ENCODE measurements at regions not wholly inside any gene's neighbourhood (a gene's known extent, or its start where the extent isn't known, plus 50 kb on each side); places are given as distances from the start of the nearest gene placed in this dataset.

DNA sequence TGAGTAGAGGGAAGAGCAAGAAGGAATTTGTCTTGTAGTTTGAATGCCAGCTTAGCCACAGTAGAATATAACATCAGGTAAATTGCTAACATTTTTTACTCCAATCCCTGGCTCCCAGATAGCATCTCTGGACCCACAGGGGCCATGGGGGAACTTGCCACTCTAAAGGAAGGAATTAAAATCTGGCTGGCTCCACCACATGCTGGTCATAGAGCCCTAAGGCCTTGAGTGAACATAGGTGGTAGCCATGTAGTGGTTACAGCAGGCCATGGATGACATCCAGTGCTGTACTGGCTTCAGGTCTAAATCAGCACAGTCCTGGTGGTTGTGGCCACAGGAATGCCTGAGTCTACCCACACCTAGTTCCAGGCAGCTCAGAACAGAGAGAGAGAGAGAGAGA, 109.9 kb upstream of the RGMB start:
- DNase-seq (ENCODE audit: extremely low spot score), result no peak
- H3K27ac ChIP-seq (ENCODE audit: low read depth), result no peak overlapping the region
- no peak overlapping the region for H3K4me3 ChIP-seq (ENCODE audit: low read depth, low read length)
- H3K4me1 ChIP-seq (ENCODE audit: insufficient read depth), result no peaks in the 10 kb centered on the region
- H3K36me3 ChIP-seq (ENCODE audit: insufficient read depth), result no peaks in the 10 kb centered on the region

DNA sequence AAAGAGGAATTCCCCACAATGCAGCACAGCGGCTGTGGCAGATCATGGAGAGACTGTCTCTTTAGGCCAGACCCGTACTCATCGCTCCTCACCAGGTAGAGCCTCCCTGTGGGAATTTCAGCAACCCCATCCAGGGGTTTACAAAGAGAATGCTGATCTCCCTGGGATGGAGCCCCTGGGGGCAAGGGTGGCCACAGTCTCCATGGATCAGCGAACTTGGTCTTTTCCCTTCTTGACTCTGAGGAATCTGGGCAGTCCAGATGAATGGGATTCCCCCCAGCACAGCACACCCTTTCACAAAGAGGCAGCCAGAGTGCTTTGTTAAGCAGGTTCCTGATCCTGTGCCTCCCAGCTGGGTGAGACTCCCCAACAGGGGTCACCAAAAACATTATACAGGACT, 108.7 kb upstream of the RGMB start:
- Histone ChIP-seq H3K4me3 (ENCODE audit: low read depth, low read length) (no peak overlapping the region), H3K4me1 (ENCODE audit: insufficient read depth) (no peaks in the 10 kb centered on the region), H3K27ac (ENCODE audit: low read depth) (no peak overlapping the region), H3K36me3 (ENCODE audit: insufficient read depth) (no peaks in the 10 kb centered on the region)
- WGBS, result 97% methylated on average over 4 of the region's 4 CpGs
- DNase-seq (ENCODE audit: extremely low spot score), result no peak

DNA sequence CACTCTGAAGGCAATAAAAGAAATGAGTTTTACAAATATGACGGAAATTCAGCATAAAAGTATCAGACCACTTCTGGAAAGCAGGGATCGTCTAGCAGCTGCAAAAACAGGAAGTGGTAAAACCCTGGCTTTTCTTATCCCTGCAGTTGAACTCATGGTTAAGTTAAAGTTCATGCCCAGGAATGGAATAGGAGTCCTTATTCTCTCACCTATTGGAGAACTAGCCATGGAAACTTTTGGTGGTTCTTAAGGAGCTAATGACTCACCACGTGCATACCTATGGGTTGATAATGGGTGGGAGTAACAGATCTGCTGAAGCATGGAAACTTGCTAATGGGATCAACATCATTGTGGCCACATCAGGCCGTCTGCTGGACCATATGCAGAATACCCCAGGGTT, 93.5 kb upstream of the RGMB start:
- no peak overlapping the region for H3K27ac ChIP-seq (ENCODE audit: low read depth)
- H3K4me3 ChIP-seq (ENCODE audit: low read depth, low read length), result no peak overlapping the region
- H3K36me3 ChIP-seq (ENCODE audit: insufficient read depth), result no peaks in the 10 kb centered on the region
- H3K4me1 ChIP-seq (ENCODE audit: insufficient read depth), result no peaks in the 10 kb centered on the region
- WGBS, result 51% methylated on average over 4 of the region's 4 CpGs
- DNase-seq (ENCODE audit: extremely low spot score), result no peak

DNA sequence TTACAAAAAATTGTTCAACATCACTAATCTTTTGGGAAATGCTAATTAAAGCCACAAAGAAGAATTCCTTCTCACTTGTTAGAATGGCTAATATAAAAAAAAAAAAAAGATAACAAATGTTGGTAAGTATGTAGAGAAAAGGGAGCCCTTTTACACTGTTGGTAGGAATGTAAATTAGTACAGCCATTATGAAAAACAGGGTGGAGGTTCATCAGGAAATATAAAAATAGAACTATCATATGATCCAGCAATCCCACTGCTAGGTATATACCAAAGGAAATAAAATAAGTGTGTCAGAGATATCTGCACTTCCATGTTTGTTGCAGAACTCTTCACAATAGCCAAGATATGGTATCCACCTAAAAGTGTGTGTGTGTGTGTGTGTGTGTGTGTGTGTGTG, 83.5 kb upstream of the RGMB start:
- Histone ChIP-seq H3K4me1 (ENCODE audit: insufficient read depth) (no peaks in the 10 kb centered on the region), H3K4me3 (ENCODE audit: low read depth, low read length) (no peak overlapping the region), H3K27ac (ENCODE audit: low read depth) (no peak overlapping the region), H3K36me3 (ENCODE audit: insufficient read depth) (no peaks in the 10 kb centered on the region)
- no peak for DNase-seq (ENCODE audit: extremely low spot score)

DNA sequence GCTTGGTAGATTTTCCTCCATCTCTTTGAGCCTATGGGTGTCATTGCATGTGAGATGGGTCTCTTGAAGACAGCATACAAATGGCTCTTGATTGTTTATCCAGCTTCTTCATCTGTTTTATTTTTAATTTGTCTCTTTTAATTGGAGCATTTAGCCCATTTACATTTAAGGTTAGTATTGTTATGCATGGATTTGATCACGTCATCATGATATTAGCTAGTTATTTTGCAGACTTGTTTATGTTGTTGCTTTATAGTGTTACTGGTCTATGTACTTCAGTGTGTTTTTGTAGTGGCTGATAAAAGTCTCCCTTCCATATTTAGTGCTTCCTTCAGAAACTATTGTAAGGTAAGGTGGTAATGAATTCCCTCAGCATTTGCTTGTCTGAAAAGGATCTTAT, 78.6 kb upstream of the RGMB start:
- Histone ChIP-seq H3K27ac (ENCODE audit: low read depth) (no peak overlapping the region), H3K4me1 (ENCODE audit: insufficient read depth) (no peaks in the 10 kb centered on the region), H3K4me3 (ENCODE audit: low read depth, low read length) (no peak overlapping the region), H3K36me3 (ENCODE audit: insufficient read depth) (no peaks in the 10 kb centered on the region)
- 80% methylated on average over 1 of the region's 1 CpG for WGBS
- no peak for DNase-seq (ENCODE audit: extremely low spot score)

DNA sequence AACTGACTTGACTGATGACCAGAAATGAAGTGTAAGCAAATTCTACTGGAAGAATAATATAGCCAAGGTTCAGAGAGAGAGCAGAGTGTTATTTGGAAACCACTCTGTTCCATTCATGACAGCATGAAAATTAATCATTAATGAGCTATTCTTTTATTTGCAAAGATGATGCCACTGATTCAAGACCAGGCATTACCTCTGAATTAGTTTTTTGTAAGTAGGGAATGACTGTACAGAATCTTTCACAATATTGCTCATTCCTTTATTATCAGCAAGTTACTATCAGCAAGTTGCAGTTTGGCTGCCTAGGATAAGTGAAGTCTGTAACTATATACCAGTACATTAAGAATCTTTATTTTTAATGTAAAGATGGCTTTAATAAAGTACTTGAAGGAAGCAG, 75.1 kb upstream of the RGMB start:
- no peaks in the 10 kb centered on the region for H3K4me1 ChIP-seq (ENCODE audit: insufficient read depth)
- DNase-seq (ENCODE audit: extremely low spot score), result no peak
- H3K27ac ChIP-seq (ENCODE audit: low read depth), result no peak overlapping the region
- no peak overlapping the region for H3K4me3 ChIP-seq (ENCODE audit: low read depth, low read length)
- no peaks in the 10 kb centered on the region for H3K36me3 ChIP-seq (ENCODE audit: insufficient read depth)

DNA sequence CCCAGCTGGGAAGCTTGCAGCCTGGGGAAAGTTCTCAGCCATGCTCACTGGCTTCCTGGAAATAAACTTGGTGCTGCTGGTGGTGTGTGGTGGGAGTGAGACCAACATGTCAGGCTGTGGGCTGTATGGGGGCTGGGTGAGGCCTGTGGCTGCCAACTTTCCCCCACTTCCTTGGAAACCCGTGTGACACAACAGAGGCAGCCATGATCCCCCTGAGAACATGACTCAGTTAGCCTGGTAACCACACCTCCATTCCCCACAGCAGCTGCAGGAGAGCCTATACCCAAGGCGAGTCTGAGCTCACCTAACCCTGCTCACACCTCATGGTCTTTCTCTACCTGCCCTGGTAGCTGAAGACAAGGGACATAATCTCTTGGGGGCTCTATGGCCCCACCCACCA, 72.7 kb upstream of the RGMB start:
- Histone ChIP-seq H3K4me1 (ENCODE audit: insufficient read depth) (no peaks in the 10 kb centered on the region), H3K36me3 (ENCODE audit: insufficient read depth) (no peaks in the 10 kb centered on the region), H3K4me3 (ENCODE audit: low read depth, low read length) (no peak overlapping the region), H3K27ac (ENCODE audit: low read depth) (no peak overlapping the region)
- DNase-seq (ENCODE audit: extremely low spot score), result no peak
- 86% methylated on average over 2 of the region's 2 CpGs for WGBS

DNA sequence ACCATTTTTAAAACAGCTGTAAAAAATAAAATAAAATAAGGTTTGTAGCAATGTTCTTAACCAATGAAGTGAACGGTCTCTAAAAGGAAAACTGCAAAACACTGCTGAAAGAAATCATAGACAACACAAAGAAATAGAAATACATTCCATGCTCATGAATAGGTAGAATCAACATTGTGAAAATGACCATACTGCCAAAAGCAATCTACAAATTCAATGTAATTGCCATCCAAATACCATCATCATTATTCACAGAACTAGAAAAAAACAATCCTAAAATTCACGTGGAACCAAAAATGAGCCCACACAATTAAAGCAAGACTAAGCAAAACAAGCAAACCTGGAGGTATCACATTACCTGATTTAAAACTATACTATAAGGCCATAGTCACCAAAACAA, 67.6 kb upstream of the RGMB start:
- 88% methylated on average over 2 of the region's 2 CpGs for WGBS
- no peak overlapping the region for H3K27ac ChIP-seq (ENCODE audit: low read depth)
- H3K36me3 ChIP-seq (ENCODE audit: insufficient read depth), result no peaks in the 10 kb centered on the region
- no peak overlapping the region for H3K4me3 ChIP-seq (ENCODE audit: low read depth, low read length)
- H3K4me1 ChIP-seq (ENCODE audit: insufficient read depth), result no peaks in the 10 kb centered on the region
- DNase-seq (ENCODE audit: extremely low spot score), result no peak

DNA sequence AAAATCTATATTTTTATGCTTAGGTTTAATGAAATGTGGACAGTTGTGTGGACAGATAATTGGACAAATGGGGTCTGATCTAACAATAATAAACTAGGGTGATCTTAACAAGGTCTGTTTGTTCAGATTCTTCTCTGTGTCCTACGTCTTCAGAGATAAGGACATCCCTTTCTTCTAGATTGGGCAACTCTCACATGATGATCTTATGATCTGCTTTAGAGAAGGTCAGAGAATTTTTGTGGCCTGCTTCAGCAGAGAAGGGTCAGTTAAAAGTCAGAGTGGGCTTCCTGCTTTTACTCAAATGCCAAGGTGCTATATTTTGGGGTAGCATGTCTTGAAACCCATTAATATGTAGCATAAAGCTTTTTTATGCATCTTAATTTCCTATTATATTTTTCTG, 63.8 kb upstream of the RGMB start:
- DNase-seq (ENCODE audit: extremely low spot score), result no peak
- H3K4me3 ChIP-seq (ENCODE audit: low read depth, low read length), result no peak overlapping the region
- H3K4me1 ChIP-seq (ENCODE audit: insufficient read depth), result no peaks in the 10 kb centered on the region
- H3K27ac ChIP-seq (ENCODE audit: low read depth), result no peak overlapping the region
- H3K36me3 ChIP-seq (ENCODE audit: insufficient read depth), result no peaks in the 10 kb centered on the region
- 78% methylated on average over 1 of the region's 1 CpG for WGBS

DNA sequence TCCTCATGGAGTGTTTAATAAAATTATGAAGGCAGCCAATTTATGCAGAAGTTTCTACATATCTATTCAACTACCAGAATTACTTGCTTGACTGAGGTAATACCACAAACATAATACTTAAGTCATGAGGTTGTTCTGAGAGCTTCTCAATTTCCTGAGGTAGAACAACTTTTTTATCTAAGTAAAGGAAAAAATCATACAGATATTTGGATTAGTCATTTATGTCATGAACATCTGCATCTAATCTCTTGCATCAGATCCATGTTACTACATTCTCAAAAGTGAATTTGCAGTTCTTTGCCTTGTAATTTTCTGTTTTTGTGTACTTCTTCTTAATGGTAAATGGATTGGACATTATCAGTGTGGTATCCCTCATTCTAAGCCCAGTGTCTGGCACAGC, 60.4 kb upstream of the RGMB start:
- Histone ChIP-seq H3K36me3 (ENCODE audit: insufficient read depth) (no peaks in the 10 kb centered on the region), H3K27ac (ENCODE audit: low read depth) (no peak overlapping the region), H3K4me3 (ENCODE audit: low read depth, low read length) (no peak overlapping the region), H3K4me1 (ENCODE audit: insufficient read depth) (no peaks in the 10 kb centered on the region)
- DNase-seq (ENCODE audit: extremely low spot score), result no peak

DNA sequence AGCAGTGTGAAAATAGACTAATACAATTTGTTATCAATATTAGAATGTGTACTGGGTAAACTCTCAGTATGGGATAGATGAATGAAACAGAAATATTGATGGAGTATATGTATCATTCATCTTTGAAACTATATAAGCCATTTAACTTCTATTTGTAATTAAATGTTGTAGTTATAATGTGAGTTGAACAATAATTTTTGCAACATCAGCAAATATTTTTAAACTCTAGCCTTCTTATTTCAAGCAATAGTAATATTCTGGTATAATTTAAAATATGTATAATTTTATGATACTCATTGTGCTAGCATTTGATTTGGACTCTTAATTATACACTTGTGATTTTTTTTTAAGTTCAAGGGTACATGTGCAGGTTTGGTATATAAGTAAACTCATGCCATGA, 59.6 kb upstream of the RGMB start:
- Histone ChIP-seq H3K36me3 (ENCODE audit: insufficient read depth) (no peaks in the 10 kb centered on the region), H3K4me1 (ENCODE audit: insufficient read depth) (no peaks in the 10 kb centered on the region), H3K27ac (ENCODE audit: low read depth) (no peak overlapping the region), H3K4me3 (ENCODE audit: low read depth, low read length) (no peak overlapping the region)
- DNase-seq (ENCODE audit: extremely low spot score), result no peak

DNA sequence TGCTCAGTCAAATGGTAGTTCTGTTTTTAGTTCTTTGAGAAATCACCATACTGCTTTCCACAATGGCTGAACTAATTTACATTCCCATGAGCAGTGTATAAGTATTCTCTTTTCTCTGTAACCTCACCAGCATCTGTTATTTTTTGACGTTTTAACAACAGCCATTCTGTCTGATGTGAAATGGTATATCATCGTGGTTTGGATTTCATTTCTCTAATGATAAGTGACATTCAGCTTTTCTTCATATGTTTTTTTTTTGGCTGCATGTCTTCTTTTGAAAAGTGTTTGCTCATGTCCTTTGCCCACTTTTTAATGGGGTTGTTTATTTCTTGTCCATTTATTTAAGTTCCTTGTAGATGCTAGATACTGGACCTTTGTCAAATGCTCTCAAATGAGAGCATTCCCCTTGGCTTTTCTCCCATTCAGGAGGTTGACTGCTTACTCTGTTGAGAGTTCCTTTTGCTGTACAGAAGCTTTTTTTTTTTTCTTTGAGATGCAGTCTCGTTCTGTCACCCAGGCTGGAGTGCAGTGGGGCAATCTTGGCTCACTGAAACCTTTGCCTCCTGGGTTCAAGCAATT, 58.7 kb upstream of the RGMB start:
- Histone ChIP-seq H3K4me3 (ENCODE audit: low read depth, low read length) (no peak overlapping the region), H3K36me3 (ENCODE audit: insufficient read depth) (no peaks in the 10 kb centered on the region), H3K4me1 (ENCODE audit: insufficient read depth) (no peaks in the 10 kb centered on the region), H3K27ac (ENCODE audit: low read depth) (no peak overlapping the region)
- 61% methylated on average over 3 of the region's 3 CpGs for WGBS
- no peak for DNase-seq (ENCODE audit: extremely low spot score)

DNA sequence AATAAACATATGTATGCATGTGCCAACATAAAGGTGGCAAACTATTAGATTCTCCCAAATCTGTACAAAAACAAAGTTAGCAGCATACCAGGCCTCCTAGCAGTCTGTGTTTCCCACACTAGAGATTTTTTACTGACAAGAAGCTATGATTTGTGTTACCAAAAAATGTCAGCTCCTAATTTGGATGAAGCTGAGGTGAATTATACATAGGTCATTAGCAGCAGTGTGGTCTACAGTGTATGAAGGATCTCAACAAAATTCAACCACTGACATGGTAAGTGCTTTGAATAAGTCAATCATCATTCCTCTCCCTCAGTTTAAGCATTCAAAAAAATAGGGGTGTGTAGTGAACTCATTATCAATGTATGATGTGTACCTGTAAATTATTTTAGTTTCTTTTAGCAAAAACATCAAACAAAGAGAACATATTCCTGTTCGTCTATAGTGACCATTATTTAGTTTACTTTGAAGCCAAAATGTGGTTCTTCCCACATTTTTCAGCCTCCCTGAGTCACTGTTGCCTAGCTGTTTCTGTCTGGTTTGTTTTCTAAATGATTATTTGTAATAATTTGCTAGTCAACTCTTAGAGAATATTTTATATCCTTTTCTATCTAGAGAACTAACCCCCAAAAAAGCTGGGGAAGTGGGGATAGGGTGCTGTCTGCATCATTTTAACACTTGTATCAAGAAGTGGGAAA, 52.1 kb upstream of the RGMB start:
- no peak for DNase-seq (ENCODE audit: extremely low spot score)
- H3K27ac ChIP-seq (ENCODE audit: low read depth), result no peak overlapping the region
- no peaks in the 10 kb centered on the region for H3K4me1 ChIP-seq (ENCODE audit: insufficient read depth)
- whole genome bisulfite sequencing, result 57% methylated on average over 1 of the region's 1 CpG
- no peaks in the 10 kb centered on the region for H3K36me3 ChIP-seq (ENCODE audit: insufficient read depth)
- H3K4me3 ChIP-seq (ENCODE audit: low read depth, low read length), result no peak overlapping the region

DNA sequence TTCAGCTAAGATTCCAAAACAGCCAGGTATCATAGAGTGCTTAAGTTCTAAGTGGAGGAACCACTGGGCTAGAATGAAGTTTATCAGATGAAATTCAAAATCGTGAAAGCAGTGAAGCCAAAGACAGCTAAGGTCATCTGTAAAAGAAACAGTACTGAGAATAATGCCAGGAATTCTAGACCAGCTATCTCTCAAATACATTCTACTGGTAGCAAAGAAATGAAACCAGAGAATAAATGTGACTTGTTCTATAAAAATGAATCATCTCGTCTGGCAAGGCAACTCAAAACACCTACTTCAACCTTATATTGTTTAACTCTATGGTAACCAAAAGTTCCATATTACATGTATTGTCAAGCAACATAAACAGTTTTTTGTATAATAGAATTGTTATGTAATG, 51.3 kb upstream of the RGMB start:
- DNase-seq (ENCODE audit: extremely low spot score), result no peak
- no peak overlapping the region for H3K27ac ChIP-seq (ENCODE audit: low read depth)
- 39% methylated on average over 2 of the region's 2 CpGs for WGBS
- no peaks in the 10 kb centered on the region for H3K36me3 ChIP-seq (ENCODE audit: insufficient read depth)
- H3K4me3 ChIP-seq (ENCODE audit: low read depth, low read length), result no peak overlapping the region
- H3K4me1 ChIP-seq (ENCODE audit: insufficient read depth), result no peaks in the 10 kb centered on the region

DNA sequence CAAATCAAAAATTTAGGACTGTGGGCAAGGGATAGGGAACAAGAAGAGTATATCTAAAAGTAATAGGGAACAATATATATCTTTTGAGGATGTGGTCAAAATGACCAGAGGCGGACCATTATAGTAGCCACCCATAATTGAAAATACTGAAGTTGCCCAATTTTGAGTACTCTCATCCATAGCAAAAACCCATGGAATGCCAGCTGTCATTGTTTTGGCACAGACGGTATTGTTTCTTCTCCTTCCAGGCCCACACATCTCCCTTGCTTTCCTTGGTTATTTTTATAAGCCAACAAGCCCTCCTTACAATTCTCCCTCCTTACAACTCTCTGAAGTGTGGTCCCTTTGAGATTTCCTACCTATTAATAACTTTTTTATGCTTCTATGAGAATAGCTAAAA, 50.4 kb upstream of the RGMB start:
- Histone ChIP-seq H3K4me1 (ENCODE audit: insufficient read depth) (no peaks in the 10 kb centered on the region), H3K4me3 (ENCODE audit: low read depth, low read length) (no peak overlapping the region), H3K27ac (ENCODE audit: low read depth) (no peak overlapping the region), H3K36me3 (ENCODE audit: insufficient read depth) (no peaks in the 10 kb centered on the region)
- WGBS, result 90% methylated on average over 2 of the region's 2 CpGs
- DNase-seq (ENCODE audit: extremely low spot score), result no peak
